ENCODE measurements at regions not wholly inside any gene's neighbourhood (a gene's known extent, or its start where the extent isn't known, plus 50 kb on each side); places are given as distances from the start of the nearest gene placed in this dataset.
"Not testable (repeated sequence)": the region's sequence is repeated elsewhere in the genome, so short reads cannot be mapped to it uniquely, and the experiment has no call there.

DNA sequence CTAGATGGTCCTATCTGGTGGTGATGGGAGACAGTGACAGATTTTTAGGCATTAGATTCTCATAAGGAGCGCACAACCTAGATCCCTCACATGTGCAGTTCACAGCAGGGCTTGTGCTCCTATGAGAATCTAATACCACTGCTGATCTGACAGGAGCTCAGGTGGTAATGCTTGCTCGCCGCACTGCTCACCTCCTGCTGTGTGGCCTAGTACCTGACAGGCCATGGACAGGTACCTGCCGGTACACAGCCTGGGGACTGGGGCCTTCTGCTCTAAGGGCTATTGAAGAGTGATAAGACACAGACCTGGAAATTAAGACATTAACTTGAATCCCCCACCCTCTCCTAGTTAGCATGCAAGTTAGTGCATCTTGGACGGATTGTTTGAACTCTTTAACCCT, 64.4 kb downstream of the KLRB1 start:
- DNase-seq (ENCODE audit: low spot score); intact Hi-C loops (cut with DNase I): not testable (repeated sequence)

DNA sequence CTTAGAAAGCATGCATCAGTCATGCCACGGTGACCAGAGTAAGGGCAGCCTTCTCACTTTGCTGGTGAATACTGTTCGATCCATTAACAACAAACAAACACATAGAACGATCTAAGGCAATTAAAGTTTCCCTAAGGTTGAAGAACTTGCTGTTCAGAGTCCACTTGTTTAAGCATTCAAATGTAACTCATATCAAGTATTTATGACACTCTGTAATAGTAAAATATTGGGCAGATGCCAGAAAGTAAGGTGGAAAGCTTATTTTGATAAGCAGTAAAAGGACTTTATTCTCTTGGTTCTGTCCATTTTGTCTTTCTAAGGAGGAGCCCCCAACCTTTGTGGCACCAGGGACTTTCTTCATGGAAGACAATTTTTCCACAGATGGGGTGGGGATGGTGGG, 64.9 kb downstream of the KLRB1 start:
- DNase-seq (ENCODE audit: low spot score); intact Hi-C loops (cut with DNase I): not testable (repeated sequence)

DNA sequence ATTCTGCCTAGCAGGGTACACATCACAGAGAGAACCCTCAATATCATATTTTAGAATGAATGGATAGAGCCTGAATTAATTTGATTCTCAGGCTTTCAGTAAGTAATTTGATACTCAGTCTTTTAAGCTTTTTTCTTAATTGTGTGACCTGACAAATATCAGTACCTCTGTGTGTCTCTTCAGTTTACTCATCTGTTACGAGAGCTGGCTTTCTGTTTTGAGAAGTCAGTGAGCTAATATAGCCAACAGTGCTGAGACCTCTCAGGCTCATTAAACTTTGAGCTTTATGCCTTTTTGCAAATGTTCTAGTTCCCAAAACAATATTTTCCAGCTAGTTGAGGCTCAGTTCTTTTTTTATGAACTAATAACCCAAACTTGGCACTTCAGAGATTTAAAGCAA, 91.8 kb downstream of the KLRB1 start:
- intact Hi-C loops (cut with DNase I); DNase-seq (ENCODE audit: low spot score): not testable (repeated sequence)

DNA sequence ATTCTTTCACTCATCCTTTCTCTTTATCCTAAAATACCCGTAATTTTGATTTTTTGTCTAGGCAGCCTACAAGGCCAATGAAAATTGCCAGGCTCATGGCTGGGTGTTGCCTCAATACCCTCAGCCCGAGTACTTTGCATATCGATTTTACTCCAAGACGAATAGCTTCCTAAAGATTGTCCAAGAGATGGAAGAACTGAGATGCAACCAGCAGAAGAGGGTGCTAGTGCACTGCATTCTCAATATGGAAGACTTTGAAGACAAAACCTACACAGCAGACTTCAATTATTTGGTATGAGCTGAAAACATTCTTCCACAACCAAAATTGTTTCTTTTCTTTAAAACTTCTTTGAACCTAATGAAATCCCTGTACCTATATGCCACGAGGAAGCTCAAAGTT, 95.0 kb downstream of the KLRB1 start:
- DNase-seq (ENCODE audit: low spot score); intact Hi-C loops (cut with DNase I): not testable (repeated sequence)

DNA sequence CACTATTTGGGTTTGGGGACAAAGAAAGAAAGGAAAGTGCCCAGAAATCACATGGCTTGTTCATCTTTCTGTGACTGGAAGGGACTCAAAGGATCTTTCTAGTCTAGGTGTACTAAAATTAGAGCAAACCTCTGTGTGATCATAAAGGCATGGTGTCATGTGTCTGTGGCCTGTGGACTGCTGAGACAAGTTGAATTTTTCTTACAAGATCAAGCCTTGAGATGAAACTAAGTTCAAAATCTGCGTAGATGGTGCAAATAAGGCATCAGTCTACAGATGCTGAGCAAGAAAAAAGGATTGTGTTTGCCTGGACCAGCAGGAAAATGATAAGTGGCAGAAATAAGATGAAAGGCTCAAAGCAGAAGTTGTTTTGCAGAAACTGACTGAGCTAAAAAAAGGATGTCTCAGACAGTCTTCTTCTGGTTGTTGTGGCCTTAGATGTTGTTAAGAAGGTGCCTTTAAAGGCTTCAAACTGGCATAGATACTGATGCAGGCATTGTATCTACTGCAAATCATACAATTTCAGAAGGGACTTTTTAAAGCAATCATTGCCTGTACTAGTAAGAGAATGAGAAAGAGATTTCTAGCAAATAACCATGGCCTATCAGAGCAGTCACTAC, 97.2 kb downstream of the KLRB1 start:
- intact Hi-C loops (cut with DNase I); DNase-seq (ENCODE audit: low spot score): not testable (repeated sequence)

DNA sequence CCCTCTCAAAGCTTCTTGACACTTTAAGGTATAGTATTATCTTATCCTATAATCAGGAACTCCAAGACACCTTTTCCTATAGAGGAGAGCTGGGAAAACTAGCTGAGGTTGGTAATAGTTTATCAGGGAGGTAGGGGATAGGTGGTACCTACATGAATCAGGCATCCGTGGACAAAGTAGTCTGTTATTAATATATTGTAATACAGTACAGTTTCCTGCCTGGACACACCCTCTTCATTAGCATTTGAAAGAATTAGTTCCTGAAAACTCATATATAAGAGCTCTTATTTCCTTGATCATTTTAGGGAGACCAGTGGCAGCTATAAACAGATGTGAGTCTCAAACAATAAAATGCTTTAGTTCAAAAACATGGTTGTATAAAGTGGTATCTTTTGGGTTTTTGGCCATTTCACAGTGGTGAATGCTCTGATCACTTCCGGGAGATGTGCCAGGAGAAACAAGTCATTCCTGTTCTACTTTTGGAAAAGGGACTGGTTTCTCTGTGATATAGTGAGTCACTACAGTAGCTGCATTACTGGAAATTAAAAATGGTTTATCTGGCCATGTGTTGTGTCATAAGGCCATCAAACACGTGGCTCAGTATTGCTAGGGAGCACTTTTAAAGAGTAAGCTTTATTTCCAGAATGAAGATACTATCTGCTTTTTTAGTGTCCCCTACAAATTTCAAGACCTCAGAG, 98.1 kb downstream of the KLRB1 start:
- intact Hi-C loops (cut with DNase I) = no loop called here
- no peak for DNase-seq (ENCODE audit: low spot score)

DNA sequence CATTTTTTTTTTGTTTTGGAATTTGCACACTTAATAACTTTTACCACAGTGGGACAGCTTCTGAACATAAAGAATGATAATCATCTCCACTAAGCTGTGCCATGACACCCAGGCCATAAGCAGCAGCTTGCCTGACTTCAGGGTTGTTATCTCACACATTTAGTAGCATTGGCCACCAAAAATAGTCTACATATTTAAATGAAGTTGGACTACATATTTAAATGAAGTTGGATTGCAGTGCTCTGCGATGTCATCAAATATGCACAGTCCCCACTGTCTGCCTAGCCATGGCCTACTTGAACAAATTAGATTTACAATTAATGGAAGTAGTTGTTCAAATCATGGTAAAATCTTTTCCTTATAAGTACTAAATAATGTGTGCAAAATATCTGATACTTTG, 101.0 kb downstream of the KLRB1 start:
- no peak for DNase-seq (ENCODE audit: low spot score)
- intact Hi-C loops (cut with DNase I) = no loop called here

DNA sequence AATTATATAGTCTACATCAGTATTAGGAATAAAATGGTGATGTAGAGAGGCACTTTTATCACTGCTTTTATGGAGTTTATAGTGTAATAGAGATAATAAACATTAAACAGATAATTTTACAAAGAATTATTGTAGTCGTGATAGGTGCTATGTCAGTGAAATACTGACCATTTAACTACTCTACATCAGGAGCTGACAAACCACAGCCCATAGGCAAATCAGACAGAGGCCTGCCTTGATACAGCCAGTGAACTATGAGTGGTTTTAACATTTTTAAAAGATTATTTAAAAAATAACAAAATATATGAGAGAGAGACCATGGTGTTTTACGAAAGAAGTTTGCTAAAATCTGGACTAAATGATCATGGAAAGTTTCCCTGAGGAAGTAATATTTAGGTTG, 104.3 kb downstream of the KLRB1 start:
- DNase-seq (ENCODE audit: low spot score); intact Hi-C loops (cut with DNase I): not testable (repeated sequence)

DNA sequence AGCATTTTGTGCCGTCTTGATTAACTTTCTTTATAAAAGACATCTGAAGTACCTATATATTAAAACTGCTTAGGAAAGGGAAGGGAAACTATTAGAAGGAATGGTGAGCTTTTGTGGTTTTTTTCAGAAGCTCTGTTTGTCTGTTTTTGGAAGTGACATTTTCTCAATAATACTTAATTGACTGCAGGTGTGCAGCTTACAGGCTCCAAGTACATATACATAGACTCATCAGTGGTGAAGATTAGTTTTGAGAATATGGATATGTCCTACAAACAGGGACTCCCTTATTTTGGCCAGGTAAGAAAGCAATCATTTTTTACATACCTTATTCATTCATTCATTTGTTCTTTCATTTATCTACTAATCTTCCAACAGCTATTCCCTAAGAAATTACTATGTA, 104.9 kb downstream of the KLRB1 start:
- intact Hi-C loops (cut with DNase I); DNase-seq (ENCODE audit: low spot score): not testable (repeated sequence)

DNA sequence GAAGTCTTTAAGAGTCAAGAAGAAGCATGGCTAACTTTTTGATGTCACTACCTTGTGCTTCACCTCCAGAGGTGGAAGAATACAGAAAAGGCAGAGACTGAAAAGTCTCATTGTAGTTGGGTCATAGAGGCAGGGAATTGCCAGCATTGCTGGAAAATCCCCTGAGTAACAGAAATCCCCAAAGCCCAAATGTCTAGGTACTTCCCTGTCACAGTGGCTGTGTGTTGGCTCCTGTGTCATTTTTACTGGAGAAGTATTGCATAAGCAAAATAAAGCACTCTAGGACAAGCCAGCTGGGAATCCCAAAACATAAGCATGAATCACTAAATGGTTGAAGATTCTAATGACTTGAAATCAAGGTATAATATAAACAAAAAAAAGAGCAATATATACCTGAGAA, 114.4 kb downstream of the KLRB1 start:
- DNase-seq (ENCODE audit: low spot score); intact Hi-C loops (cut with DNase I): not testable (repeated sequence)

DNA sequence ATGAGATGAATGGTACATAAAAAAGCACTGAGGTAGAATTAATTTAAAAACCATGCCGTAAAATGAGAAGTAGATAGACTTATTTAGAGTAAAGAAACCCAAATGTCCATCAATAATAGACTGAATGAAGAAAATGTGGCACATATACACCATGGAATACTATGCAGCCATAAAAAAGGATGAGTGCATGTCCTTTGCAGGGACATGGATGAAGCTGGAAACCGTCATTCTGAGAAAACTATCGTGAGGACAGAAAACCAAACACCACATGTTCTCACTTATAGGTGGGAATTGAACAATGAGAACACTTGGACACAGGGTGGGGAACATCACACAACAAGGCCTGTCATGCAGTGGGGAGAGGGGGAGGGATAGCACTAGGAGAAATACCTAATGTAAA, 126.4 kb downstream of the KLRB1 start:
- intact Hi-C loops (cut with DNase I); DNase-seq (ENCODE audit: low spot score): not testable (repeated sequence)

DNA sequence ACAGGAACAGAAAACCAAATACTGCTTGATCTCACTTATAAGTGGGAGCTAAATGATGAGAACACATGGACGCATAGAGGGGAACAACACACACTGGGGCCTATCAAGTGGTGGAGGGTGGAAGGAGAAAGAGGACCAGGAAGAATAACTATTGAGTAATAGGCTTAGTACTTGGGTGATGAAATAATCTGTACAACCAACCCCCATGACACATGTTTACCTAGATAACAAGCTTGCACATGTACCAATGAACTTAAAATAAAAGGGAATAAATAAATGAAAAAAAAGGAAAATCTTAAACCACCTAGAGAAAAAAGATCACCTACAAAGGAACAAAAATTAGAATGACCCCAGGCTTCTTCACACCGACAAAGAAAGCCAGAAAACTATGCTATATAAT, 133.5 kb downstream of the KLRB1 start:
- DNase-seq (ENCODE audit: low spot score); intact Hi-C loops (cut with DNase I): not testable (repeated sequence)

DNA sequence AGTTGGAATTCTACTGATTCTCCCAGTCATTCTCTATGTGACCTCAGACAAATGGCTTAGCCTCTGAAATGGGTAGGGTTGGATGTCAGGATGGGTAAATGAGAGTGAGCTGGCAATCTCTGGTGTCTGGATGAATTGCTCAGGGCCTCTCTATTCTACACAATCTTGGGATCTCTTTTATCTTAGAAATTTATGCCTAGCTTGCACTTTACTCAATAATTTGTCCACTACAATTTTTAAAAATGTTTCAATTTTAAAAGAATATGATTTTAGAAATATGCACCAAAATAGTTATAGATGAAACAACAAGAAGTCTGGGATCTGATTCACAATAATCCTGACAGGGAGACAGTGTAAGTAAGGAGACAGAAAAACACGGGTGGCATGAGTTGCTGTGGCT, 134.1 kb downstream of the KLRB1 start:
- intact Hi-C loops (cut with DNase I); DNase-seq (ENCODE audit: low spot score): not testable (repeated sequence)

DNA sequence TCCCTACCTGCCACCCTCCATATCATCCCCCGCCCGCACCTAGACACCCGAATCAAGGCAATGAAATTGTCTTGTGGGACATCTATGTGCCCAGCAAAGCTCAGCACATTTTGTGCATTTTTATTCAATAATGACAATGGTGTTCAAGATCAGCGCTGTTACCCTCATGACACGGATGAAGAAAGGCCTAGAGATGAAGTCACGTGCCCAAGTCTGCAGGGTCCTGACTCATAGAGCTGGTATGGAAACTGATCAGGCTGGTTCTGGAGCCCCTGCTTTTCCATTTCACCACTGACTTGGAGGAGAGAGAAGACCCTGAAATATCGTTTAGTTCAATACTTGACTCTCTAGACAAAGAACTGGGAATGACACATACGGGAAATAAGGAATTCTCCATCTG, 136.2 kb downstream of the KLRB1 start:
- intact Hi-C loops (cut with DNase I); DNase-seq (ENCODE audit: low spot score): not testable (repeated sequence)

DNA sequence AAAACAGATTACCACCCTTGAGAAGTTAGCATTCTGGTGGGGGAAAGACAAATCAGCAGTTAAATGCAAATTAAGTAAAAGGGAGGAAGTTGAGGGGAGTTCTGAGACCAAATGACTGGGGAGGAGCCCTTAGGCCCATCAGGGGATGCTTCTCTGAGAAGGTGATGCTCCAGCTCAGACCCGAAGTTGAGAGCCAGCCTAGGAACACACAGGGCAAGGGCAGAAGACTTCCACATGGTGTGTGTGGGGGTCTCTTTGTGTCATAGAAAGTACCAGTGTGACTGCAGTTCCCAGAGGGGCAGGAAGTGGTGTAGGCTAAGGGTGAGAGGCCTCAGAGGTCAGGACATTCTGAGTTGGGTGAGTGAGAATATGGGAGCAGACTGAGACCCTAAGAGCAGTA, 137.3 kb downstream of the KLRB1 start:
- intact Hi-C loops (cut with DNase I); DNase-seq (ENCODE audit: low spot score): not testable (repeated sequence)

DNA sequence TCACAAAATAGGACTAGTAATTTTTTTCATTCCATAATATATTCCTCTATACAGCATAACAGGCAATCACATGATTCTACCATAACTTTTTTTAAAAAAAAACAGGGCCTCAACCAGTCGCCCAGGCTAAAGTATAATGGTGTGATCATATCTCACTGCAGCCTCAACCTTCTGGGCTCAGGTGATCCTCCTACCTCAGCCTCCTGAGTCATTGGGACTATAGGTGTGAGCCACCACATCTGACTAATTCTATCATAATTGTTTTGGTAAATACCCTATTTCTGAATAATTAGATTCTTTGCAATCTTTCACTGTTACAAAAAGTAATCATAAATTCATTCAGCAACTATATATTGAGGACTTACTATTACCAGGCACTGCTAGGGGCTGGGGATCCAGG, 137.8 kb downstream of the KLRB1 start:
- intact Hi-C loops (cut with DNase I); DNase-seq (ENCODE audit: low spot score): not testable (repeated sequence)

DNA sequence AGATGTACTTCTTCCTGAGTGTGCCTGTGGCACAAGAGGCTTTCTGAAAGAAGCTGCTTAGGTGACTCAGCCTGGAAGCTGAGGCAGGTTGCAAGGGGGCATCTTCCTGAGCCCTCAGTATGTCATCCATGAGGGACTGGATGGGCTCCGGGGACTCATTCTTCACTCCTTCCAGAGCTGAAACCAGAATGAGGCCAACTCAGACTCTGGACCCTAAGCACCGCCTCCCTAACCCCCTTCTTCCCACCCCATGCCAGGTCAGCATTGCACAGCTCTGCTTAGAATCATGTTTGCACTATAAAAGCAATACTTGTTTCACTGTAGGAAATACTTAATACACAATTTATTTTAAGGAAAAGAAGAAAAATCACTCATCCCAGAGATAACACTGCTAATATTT, 138.3 kb downstream of the KLRB1 start:
- intact Hi-C loops (cut with DNase I); DNase-seq (ENCODE audit: low spot score): not testable (repeated sequence)

DNA sequence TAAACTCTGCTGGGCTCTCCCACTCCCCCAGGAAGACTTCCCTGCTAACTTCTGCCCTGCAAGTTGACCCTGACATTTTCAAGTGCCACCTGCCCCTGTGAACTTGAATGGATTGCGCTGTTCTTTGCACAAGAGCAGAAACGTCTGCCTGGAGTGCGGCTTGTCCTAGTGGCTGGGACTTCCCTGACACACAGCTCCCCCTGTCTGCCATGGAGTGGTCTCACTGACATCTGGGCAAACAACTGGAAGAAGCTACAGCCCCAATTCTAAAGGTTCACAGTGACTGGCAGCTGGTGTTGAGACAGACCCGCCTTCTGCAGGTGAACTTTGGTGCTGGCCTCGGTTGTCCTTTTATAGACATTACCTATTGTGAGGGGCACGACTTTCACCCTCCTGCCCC, 138.7 kb downstream of the KLRB1 start:
- intact Hi-C loops (cut with DNase I) = not testable (repeated sequence)
- peak; percentile 76 for DNase-seq (ENCODE audit: low spot score)

DNA sequence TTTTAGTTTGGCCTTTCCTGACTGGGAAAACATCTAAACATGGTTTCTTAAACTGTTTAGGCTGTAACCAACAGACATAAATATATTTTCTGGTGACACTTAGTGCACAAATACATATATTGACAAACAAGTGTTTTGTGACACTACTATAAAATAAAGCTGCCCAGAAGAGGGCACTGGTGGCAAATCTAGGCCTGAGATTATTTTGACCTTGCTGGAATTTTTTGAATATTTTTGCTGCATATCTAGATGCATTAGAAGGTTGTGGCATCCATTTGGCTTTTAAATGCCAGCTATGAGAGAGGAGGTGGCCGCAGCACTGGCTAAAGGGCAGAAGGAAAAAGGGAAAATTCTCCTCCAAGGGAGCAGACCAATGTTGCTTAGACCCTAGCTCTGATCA, 139.6 kb downstream of the KLRB1 start:
- intact Hi-C loops (cut with DNase I); DNase-seq (ENCODE audit: low spot score): not testable (repeated sequence)

DNA sequence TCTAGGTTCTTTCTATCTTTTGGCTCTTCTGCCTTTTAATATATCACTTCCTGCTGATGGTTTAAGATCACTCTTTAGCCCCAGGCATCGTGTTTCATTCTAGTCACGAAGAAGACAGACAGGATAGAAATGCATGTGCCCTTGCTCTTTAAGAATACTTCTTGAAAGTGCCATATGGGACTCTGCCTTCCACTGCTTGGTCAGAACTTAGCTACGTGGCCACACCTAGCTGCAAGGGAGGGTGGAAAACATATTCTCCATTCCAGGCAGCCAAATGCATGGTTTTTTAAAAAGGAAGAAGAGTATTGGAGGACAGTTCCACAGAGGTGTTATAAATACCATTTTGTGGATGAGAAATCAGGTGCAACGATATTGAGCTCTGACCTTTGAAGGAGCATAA, 143.3 kb downstream of the KLRB1 start:
- intact Hi-C loops (cut with DNase I) = no loop called here
- DNase-seq (ENCODE audit: low spot score) = no peak

DNA sequence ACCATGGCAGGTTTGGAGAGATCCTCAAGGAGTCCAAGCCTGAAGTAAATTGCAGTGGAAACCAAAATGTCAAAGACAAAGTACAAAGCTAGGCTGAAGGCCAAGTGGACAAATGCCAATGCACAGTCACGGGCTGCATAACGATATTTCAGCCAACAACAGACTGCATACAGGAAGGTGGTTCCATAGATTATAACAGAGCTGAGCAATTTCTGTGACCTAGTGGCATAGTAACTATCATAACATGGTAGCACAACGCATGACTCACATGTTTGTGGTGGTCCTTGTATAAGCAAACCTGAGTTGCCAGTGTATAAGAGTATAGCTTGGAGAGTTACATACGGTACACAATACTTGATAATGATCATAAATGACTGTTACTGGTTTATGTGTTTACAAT, 152.2 kb downstream of the KLRB1 start:
- intact Hi-C loops (cut with DNase I); DNase-seq (ENCODE audit: low spot score): not testable (repeated sequence)

All from cardiac septum (tissue), 1 donor.